GM19372 (cell line): ENCODE measurements at regions not wholly inside any gene's neighbourhood (a gene's known extent, or its start where the extent isn't known, plus 50 kb on each side); places are given as distances from the start of the nearest gene placed in this dataset.
"Not testable (repeated sequence)": the region's sequence is repeated elsewhere in the genome, so short reads cannot be mapped to it uniquely, and the experiment has no call there.

Experiments
- ATAC-seq: cut with Tn5 transposase; IDR thresholded peaks from one replicate; pipeline ENCODE4 v1.9.1; 2021; ENCODE audit warnings: mild to moderate bottlenecking, low read depth, moderate library complexity; ENCODE audit not compliant: unreplicated experiment

DNA sequence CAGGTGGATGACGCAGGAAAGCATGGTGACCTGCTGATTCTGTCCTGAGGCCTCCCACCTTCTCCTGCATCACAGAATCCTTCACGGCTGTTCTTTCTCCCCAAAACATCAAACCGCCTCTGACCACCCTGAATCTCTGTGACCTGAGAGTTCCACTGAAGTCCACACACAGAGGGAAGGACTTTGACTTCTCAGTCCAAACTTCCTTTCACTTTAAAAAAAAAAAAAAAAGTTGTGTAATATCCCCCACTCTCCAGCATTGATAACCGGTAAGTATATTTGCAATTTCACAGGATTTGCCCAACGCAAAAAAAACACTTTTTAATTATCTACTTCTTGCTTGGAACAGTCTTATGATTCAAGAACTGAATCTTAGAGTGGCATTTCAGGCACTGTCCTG is 259.5 kb upstream of the IRS2 start:
- ATAC-seq, result no peak

DNA sequence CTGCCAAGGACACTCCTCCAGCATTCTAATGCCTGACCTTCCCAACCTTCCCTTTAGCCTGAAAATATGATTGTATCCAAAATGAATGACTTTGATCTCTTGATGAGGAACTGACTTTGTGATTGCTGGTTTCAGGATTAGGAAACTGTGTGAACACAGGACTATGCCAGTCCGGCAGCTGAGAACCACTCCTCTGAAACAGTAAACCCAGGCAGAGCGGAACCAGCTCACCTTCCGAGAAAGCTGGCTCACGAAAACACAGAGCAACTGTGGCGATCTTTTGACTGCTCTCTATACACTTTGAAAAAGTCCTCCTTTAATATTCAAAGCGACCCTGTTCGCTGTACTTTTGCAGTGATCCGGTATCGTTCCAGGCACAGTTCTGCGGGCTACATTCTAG is 258.8 kb upstream of the IRS2 start:
- no peak for ATAC-seq

DNA sequence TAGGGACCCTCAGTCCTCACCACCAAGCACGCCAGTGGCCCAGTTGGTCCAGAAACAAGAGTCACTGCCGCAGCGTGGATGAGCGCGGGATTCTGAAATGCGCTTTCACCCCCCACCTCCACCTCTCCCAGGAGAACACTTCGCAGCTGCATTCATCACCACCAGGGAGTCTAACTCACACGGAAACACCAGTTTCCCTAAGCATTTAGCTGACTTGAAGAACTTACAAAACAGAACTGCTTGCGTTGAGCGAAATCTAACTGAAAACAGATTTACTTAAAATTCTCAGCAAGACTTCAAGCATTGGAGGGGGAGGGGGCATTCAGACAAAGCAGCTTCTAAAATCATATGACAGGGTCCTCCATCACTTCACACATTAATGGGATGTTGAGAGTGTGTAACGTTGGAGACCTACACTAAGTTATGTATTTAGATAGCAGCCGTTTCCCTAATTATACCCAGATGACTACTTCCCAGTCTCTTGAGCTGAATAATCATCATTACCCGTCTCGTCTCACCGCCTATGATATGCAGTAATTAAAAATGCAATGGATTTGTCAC is 258.2 kb upstream of the IRS2 start:
- ATAC-seq, result no peak

DNA sequence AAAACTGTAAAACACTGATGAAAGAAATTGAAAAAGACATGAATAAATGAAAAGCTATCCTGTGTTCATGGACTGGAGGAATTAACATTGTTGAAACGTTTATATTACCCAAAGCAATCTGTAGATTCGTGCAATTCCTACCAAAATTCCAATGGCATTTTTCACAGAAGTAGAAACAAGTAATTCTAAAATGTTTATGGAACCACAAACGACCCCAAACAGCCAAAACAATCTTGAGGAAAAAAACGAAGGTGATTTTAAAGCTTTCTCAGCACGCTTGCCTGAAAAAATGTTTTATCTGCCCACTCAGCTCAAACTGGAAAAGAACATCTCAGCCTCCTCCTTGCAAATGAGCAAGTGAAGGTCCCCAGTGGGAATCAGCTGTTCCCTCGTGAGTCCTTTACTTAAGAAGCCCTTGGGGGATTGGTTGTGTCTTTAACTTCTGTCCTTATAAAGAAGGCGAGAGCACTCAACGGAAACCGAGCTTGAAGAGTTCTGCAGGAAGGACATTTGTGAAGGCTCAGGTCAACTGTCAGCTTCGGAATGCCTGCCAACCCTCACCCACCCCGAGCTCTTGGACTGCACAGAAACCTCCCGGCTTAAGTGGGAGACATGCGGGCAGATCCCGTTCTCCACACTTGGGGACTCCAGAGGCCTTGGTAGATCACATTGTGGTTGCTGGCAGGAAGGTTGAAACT is 256.0 kb upstream of the IRS2 start:
- no peak for ATAC-seq

DNA sequence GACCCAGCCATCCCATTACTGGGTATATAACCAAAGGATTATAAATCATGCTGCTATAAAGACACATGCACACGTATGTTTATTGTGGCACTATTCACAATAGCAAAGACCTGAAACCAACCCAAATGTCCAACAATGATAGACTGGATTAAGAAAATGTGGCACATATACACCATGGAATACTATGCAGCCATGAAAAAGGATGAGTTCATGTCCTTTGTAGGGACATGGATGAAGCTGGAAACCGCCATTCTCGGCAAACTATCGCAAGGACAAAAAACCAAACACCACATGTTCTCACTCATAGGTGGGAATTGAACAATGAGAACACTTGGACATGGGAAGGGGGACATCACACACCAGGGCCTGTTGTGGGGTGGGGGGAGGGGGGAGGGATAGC is 255.3 kb upstream of the IRS2 start:
- not testable (repeated sequence) for ATAC-seq

DNA sequence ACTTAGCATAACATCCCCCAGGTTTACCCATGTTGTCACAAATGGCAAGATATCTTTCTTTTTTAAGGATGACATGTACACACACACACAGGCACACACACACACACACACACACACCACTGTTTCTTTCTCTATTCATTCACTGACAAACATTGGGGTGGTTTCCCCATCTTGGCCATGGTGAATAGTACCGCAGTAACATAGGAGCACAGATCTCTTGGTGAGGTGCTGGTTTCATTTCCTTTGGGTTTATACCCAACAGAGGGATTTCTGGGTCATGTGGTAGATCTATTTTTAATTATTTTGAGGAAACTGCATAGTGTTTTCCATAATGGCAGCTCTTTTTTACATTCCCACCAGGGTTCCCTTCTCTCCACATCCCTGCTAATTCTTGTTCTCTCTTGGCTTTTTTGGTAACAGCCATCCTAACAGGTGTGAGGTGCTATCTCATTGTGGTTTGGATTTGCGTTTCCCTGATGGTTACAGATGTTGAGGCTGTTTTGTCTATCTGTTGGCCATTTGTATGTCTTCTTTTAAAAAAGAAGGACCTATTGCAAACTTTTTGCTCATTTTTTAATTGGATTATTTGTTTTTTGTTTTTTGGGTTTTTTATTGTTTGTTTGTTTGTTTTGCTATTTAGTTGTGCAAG is 251.7 kb upstream of the IRS2 start:
- ATAC-seq, result no peak

DNA sequence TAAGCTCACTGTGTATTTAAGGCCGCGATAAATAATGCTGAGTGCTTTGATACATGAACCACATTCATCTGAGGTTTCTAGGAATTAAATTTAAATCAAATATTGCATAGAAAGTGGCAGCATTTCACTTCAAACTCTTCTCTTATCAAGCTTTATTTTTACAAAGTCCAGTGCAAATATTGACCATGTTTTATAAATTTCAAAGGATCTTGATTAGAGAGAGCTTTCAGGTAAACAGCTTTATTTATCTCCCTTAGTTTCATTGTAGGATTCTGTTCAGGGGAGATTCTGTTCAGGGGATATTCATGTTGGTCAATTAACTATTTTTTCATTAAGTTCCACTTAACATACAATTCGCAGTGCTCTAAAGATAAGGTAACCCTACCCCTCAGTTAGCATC is 249.7 kb upstream of the IRS2 start:
- no peak for ATAC-seq

DNA sequence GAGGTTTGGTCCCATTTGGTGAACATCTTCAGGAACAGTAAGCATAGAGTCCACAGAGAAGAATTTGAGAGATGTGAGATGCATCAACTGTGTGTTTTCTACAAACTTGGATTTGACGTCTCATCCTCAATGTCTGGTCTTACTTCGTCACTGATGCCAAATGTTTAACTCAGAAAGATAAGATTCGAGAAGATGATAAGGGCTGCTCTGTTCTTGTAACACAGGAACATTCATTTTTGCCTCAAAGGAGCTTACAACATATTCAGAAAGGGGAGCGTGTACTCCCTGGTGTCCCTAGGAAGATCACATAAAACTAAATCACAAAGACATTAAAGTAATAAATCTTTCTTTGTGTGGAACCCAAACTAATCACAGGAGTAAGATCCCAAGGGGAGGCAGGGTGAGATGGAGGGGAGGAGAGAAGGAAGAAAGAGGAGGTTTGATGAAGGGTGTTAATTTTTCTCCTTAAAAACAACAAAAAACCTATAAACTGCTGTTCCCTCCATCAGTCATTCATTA is 247.7 kb upstream of the IRS2 start:
- no peak for ATAC-seq

DNA sequence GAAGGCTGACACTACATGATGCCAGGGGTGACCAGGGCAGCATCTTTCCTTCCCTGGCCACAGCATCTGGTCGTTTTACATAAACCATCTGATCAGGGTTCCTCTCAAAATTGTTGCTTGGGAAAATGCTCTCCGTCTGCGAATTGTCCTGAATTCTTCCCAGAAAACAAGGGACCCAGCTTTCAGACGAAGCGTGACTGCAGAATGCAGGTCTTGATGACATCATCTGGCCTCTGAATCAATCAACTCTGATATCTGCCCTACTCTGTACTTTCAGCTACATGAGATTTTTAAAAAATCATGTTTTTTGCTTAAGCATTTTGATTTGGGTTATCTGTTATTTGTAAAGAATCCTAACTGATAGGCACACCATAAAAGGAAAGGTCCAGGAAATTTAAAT is 246.6 kb upstream of the IRS2 start:
- ATAC-seq, result no peak

DNA sequence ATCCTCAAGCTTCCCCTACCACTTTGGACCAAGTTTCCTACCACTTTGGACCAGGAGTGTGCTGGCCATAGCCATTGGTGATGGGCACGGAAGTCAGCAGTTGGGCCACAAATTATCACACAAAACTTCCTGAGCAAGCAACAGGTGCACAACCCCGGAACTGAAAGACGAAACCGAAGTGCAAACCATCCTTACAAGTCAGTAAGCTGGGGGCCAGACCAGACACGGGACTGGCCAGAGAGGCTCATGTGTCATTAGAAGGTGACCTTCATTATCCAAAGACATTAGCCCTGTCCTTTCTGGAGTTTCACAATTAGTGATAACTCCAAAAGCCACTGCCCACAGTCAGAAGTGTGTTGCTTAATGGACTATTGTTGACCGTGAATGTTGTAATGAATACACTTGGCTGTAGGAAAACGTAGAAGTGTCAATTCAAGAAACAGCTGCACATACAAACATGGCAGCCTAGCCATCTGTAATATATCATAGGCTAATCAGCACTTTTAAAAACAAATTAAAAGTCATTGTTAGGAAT is 244.1 kb upstream of the IRS2 start:
- no peak for ATAC-seq

DNA sequence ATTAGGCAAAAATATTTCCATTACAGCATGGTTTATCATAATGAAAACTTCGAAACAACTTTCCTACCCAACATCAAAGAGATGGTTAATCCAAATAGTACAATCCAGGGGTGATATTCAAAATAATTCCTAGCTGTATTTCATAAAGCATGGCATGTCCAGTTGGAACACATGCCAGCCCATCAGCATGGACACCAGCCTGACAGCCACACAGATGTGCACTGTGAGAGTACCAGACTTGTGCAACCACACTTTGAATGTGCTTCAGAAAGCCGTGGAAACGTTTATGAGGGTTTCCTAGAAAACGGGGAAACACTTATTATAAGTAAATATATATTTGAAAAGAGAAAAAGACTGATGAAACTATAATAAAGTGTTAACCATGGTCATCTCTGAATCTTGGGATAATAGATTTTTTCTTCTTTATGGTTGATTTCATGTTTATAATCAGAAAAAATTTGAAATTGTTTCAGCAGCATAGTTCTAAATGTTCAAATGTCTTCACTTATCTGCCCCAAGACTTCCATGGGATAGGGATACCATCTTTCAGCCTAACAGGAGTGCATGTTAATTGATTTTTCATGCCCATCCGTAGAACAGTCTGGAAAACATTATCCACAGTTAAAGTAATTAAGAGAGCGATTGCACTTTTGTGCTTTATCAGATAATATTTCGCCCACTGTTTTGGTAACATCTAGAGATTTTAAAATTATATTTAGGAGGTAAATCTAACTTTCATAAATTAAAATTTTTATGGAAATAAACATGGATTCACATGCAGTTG is 242.6 kb upstream of the IRS2 start:
- ATAC-seq, result no peak

DNA sequence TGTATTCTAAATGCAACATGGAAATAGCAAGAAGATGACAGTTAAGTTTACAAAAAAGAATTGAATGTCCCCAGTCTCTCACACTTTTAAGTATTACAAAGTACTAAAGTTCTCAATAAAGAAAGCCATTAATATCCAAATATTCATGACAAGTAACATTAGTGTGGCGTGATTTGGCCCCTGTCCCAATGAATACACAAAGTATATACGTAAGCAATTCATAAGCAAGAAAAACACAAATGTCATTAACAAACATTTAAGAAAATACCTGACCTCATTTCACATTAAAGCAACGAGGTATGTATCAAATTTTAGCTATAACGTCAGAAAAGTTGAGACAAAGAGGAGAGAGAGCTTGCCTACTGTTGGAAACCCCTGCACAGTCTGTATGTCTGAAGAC is 241.9 kb upstream of the IRS2 start:
- no peak for ATAC-seq

DNA sequence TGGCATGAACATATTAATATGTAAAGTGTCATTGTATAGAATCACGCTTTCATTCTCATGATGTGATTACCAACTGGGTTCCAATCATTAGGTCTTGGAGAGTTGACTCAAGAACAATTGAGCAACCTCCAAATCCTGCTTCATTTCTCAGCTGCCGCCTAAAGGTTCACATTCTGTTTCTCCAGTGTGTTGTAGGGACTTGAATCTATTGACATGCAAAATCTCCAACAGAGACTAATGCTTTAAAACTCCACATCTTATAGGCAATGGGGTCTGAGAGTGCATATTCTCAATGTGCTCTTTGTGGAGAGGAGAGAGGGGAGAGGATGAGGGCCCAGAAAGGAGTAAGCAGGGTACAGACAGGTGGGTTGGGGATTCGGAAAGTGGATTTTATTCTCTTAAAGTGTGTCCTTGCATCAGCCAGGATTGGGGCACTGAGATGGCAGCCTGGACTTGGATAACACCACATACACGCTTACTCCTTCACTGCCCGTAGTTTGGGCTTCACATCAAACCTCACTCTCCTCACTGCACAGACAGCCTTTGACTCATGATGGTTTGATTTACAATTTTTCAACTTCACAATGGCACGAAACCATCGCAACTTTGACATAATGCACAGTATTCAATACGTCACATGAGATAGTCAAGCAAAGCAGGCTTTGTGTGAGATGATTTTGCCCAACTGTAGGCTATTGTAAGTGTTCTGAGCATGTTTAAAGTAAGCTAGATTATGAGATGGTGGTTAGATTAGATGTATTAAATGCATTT is 241.3 kb upstream of the IRS2 start:
- ATAC-seq, result no peak

DNA sequence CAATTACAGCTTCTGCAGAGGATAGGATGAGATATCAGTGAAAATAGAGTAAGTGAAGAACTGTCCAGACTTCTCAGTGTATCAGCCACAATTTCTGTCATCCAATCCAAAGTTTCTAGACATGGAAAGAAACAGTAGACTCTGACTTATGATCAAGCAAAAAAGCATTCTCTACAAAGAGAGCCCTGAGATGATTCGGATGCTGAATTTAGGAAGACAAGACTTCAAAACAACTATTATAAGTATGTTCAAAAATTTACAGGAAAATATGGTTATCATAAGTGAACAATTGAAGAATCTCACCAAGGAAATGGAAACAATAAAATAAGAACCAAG is 238.2 kb upstream of the IRS2 start:
- no peak for ATAC-seq

DNA sequence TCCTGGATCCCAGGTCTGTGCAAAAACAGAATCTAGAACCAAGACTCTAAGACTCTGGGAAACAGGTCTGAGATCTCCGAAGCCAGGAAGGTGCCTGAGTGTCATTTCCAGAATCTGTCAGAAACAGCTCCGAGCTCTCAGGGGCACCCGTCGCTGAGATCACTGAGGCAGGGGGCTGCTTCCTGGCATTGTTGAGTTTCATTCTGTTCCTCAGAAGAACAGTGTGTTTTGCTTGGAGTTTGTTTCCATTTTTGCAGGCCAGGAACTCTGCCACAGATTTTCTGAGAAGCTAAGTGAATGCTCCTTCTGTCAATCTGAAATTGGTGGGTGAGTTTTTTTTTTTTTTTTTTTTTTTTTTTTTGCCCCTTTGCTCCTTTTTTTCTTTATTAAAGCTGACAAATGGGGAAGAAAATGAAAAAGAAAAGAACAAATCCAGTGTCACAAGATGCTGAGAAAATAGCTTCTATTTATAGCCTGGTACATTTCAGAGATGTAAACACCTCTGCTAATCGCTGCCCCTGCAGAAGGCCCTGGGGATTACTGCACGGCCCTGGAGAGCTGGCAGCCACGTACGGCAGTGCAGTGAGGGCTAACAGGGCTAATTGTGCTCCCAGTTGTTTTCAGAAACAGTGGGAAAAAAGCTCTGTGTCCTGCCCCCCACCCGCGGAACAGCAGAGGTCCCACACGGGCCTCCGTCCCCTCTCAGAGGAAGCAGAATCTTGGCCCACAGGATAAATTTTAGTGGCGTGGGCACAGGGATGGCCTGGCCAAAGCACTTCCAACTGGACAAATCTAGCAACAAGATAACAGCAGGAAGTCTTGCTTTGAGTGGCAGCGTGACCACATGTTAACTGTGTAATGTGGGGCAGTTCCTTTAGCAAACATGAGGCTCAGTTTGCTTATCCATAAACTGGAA is 237.6 kb upstream of the IRS2 start:
- ATAC-seq, result no peak

DNA sequence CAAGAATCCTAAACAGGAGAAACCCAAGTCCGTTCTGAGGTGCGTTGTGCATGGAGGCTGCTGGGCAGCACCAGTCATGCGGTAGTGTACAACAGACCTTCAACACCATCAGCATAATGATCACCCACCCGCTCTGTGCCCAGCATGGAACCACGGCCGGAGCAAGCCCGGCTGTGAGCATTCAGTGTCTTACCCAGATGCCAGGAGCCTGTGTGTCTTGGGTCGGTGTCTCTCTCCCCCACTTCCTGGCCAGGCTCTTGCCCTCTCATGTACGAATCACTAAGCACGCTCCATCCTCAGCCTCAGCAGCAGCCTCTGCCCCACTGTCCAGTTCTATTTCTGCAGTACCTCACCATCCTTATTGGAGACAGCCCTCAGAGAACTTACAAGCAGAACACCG is 231.6 kb upstream of the IRS2 start:
- no peak for ATAC-seq

DNA sequence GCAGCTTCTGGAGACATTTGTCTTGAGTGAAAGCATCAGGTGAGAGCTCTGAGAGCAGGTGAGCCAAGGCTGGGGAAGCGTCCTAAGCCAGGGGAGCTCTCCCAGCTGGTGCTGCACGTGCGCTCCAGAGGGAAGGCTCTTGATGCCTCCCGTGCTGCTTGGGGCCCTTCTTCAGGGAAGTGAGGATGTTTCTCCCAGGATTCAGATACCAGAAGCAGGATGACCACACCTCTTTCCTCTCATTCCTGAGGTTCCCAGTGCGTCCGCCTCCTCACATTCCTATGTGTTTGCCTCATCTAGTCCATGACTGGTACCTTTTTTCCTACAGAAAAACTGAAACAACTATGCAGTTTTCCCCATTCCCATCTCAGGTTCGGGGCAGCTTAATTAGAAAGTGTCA is 231.0 kb upstream of the IRS2 start:
- no peak for ATAC-seq

DNA sequence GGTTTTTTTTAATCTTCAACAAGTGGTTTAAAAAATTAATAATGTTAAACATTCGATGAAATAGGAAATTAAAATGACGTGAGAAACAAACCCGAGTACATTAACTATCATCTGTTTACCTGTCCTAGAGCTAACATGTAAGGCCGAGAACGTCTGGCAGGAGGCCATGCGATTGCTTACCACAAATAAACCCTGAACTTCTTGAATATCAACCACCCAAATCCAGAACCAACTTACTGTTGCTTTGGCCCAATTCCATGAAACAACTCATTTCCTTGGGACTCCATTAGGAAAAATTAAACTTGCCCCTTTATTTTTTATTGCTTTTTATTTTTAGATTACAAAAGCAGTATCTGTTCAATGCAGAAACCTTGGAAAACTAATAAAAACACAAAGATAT is 228.9 kb upstream of the IRS2 start:
- ATAC-seq, result no peak

DNA sequence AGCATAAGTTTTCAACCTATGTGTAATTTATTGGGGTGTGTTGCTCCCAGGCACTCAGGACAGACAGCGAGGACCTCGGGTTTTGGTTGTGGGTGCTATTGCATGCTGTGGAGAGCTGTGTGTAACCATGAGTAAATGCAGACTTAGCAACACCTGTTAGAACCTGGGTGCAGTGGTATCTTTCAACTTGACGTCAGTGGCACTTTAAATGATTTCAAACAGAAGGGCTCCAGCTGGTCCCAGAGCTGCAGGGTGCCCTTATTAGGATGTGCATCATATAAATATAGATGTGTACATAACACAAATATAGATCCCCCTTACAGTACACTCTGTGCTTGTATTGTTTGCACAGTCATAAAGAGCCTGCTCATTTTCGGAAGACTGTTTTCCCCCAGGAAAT is 228.3 kb upstream of the IRS2 start:
- no peak for ATAC-seq
